SK-N-SH (cell line): ENCODE measurements at regions not wholly inside any gene's neighbourhood (a gene's known extent, or its start where the extent isn't known, plus 50 kb on each side); places are given as distances from the start of the nearest gene placed in this dataset.

ENCODE experiments used
- CTCF ChIA-PET: fragments of 300-600, 350-600 bp; formaldehyde crosslinking; extraction: SDS; loops from one replicate; lab custom pipeline; 2021; lab: Yijun Ruan, JAX
- POLR2A ChIA-PET: fragments of 350-600 bp; sonication (Branson Sonifier 250); formaldehyde crosslinking; extraction: SDS; loops from one replicate; lab custom pipeline; 2020; ENCODE audit warnings: antibody characterized with exemption, inconsistent platforms; lab: Yijun Ruan, JAX
- DNase-seq: peaks from one replicate; pipeline ENCODE4 v3.0.0; 2012
- H2AFZ ChIP-seq: fragments of 200-600 bp; sonication (generic); 2 replicates; pipeline ENCODE4 v1.8.1; 2016; ENCODE audit warnings: antibody characterized with exemption, mild to moderate bottlenecking, low read depth
- H3F3A ChIP-seq: fragments of 200-600 bp; sonication (generic); replicated peaks from 2 replicates; pipeline ENCODE3; 2016; ENCODE audit warnings: antibody characterized with exemption, mild to moderate bottlenecking; ENCODE audit not compliant: insufficient read depth
- H3K27ac ChIP-seq, 2 experiments: fragments of 200-500 bp in 1 of 2; fragments of 200-600 bp in 1 of 2; sonication (Bioruptor generic) in 1 of 2; sonication (generic), shearing (Covaris generic) in 1 of 2; 2 replicates each; pipeline versions ENCODE4 v1.5.1 to v1.6.1; 2014 to 2016; ENCODE audit warnings: low read depth in 2 of 2, inconsistent platforms in 1 of 2, low read length in 1 of 2, mild to moderate bottlenecking in 1 of 2, mixed read lengths in 1 of 2
- H3K27me3 ChIP-seq: fragments of 200-600 bp; sonication (generic), shearing (Covaris generic); 2 replicates; pipeline ENCODE4 v1.6.1; 2016; ENCODE audit warnings: mixed run types; ENCODE audit not compliant: insufficient read depth
- H3K36me3 ChIP-seq, 2 experiments: fragments of 200-500 bp in 1 of 2; fragments of 200-600 bp in 1 of 2; sonication (Bioruptor generic) in 1 of 2; sonication (generic) in 1 of 2; replicated peaks in 1 of 2; 2 replicates each; pipeline versions ENCODE3 to v1.5.1; 2014 to 2016; ENCODE audit warnings: low read length in 1 of 2, mild to moderate bottlenecking in 1 of 2; ENCODE audit not compliant: insufficient read depth in 2 of 2, control insufficient read depth in 1 of 2
- H3K4me1 ChIP-seq, 2 experiments: fragments of 200-500 bp in 1 of 2; fragments of 200-600 bp in 1 of 2; sonication (Bioruptor generic) in 1 of 2; sonication (generic), shearing (Covaris generic) in 1 of 2; 2 replicates each; pipeline versions ENCODE4 v1.5.1 to v1.6.1; 2014 to 2016; ENCODE audit warnings: low read depth in 1 of 2, low read length in 1 of 2, mixed run types in 1 of 2; ENCODE audit not compliant: insufficient read depth in 2 of 2, control insufficient read depth in 1 of 2
- H3K4me2 ChIP-seq: fragments of 200-600 bp; sonication (generic), shearing (Covaris generic); 2 replicates; pipeline ENCODE4 v1.6.1; 2017; ENCODE audit warnings: mixed run types
- H3K4me3 ChIP-seq, 2 experiments: fragments of 200-500 bp in 1 of 2; fragments of 200-600 bp in 1 of 2; sonication (Bioruptor generic) in 1 of 2; sonication (generic), shearing (Covaris generic) in 1 of 2; 2 replicates each; pipeline versions ENCODE4 v1.5.1 to v1.8.1; 2014 to 2016; ENCODE audit warnings: low read depth in 2 of 2, inconsistent platforms in 1 of 2, low read length in 1 of 2, mild to moderate bottlenecking in 1 of 2, mixed read lengths in 1 of 2, moderate library complexity in 1 of 2
- H3K79me2 ChIP-seq: fragments of 200-600 bp; sonication (generic); 2 replicates; pipeline ENCODE4 v1.8.1; 2017; ENCODE audit warnings: mild to moderate bottlenecking; ENCODE audit not compliant: insufficient read depth
- H3K9ac ChIP-seq: fragments of 200-600 bp; sonication (generic); 2 replicates; pipeline ENCODE4 v1.6.1; 2017; ENCODE audit warnings: mixed run types
- H3K9me2 ChIP-seq: fragments of 200-600 bp; sonication (generic); 2 replicates; pipeline ENCODE4 v1.6.1; 2017; ENCODE audit warnings: mixed run types
- H3K9me3 ChIP-seq: fragments of 200-600 bp; sonication (generic); 2 replicates; pipeline ENCODE4 v1.6.1; 2017; ENCODE audit warnings: mixed run types, mild to moderate bottlenecking, moderate library complexity
- H4K20me1 ChIP-seq: fragments of 200-600 bp; sonication (generic); 2 replicates; pipeline ENCODE4 v1.6.1; 2017; ENCODE audit warnings: mild to moderate bottlenecking, mixed run types; ENCODE audit not compliant: insufficient read depth
- CHD2 ChIP-seq: fragments of 150-350 bp; IDR thresholded peaks from 2 replicates; pipeline ENCODE4 v1.6.1; 2018; ENCODE audit warnings: low read length; ENCODE audit not compliant: partially characterized antibody
- ELF1 ChIP-seq: IDR thresholded peaks from 2 replicates; pipeline ENCODE4 v1.4.0; 2012
- EP300 ChIP-seq, 2 experiments: IDR thresholded peaks; 2 replicates each; pipeline versions ENCODE4 v1.4.0 to v1.6.1; 2012; ENCODE audit warnings: borderline replicate concordance in 1 of 2, low read depth in 1 of 2, low read length in 1 of 2
- NFIC ChIP-seq: IDR thresholded peaks from 2 replicates; pipeline ENCODE4 v1.4.0; 2012; ENCODE audit warnings: borderline replicate concordance
- TAF1 ChIP-seq: IDR thresholded peaks from 2 replicates; pipeline ENCODE4 v1.6.1; 2012; ENCODE audit warnings: low read depth, mild to moderate bottlenecking, low read length, moderate library complexity, borderline replicate concordance
- TCF12 ChIP-seq: IDR thresholded peaks from 2 replicates; pipeline ENCODE4 v1.4.0; 2012
- WGBS: methylation state at CpG from one replicate; pipeline ENCODE4 v1.1.6; 2017; ENCODE audit warnings: low lambda C conversion rate; 5-methylcytosine and 5-hydroxymethylcytosine counted together
- TF ChIP-seq, protein P1 (sequence below): fragments of 150-350 bp; IDR thresholded peaks from 2 replicates; pipeline ENCODE4 v1.6.1; 2017; ENCODE audit warnings: antibody characterized with exemption, low read length, low read depth, borderline replicate concordance
- TF ChIP-seq, protein P2 (sequence below): IDR thresholded peaks from 2 replicates; pipeline ENCODE4 v1.6.1; 2012; ENCODE audit warnings: mild to moderate bottlenecking, low read depth, low read length, moderate library complexity
- TF ChIP-seq, protein P3 (sequence below): fragments of 200-600 bp; sonication (generic); IDR thresholded peaks from 2 replicates; pipeline ENCODE4 v1.6.1; 2017; ENCODE audit warnings: antibody characterized with exemption, mild to moderate bottlenecking, moderate library complexity
- TF ChIP-seq, protein P4 (sequence below): IDR thresholded peaks from 2 replicates; pipeline ENCODE4 v1.4.0; 2012; ENCODE audit warnings: low read depth, borderline replicate concordance
- TF ChIP-seq, protein P5 (sequence below): IDR thresholded peaks from 2 replicates; pipeline ENCODE4 v1.4.0; 2012; ENCODE audit warnings: low read depth

DNA sequence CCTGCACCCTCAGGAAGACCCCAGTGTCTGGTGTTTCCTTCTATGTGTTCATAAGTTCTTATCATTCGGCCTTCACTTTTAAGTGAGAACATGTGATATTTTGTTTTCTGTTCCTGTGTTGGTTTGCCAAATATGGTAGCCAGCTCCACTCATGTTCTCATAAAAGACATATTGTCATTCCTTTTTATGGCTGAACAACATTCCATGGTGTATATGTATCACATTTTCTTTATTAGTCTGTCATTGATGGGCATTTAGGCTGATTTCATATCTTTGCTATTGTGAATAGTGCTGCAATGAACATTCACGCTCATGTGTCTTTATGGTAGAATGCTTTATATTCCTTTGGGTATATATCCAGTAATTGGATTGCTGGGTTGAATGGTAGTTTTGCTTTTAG is 645.1 kb downstream of the SLC16A7 start (continued):
- TF ChIP-seq, protein P1, sequence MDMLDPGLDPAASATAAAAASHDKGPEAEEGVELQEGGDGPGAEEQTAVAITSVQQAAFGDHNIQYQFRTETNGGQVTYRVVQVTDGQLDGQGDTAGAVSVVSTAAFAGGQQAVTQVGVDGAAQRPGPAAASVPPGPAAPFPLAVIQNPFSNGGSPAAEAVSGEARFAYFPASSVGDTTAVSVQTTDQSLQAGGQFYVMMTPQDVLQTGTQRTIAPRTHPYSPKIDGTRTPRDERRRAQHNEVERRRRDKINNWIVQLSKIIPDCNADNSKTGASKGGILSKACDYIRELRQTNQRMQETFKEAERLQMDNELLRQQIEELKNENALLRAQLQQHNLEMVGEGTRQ = no peak
- no peak for TF ChIP-seq TAF1
- TF ChIP-seq, protein P2, sequence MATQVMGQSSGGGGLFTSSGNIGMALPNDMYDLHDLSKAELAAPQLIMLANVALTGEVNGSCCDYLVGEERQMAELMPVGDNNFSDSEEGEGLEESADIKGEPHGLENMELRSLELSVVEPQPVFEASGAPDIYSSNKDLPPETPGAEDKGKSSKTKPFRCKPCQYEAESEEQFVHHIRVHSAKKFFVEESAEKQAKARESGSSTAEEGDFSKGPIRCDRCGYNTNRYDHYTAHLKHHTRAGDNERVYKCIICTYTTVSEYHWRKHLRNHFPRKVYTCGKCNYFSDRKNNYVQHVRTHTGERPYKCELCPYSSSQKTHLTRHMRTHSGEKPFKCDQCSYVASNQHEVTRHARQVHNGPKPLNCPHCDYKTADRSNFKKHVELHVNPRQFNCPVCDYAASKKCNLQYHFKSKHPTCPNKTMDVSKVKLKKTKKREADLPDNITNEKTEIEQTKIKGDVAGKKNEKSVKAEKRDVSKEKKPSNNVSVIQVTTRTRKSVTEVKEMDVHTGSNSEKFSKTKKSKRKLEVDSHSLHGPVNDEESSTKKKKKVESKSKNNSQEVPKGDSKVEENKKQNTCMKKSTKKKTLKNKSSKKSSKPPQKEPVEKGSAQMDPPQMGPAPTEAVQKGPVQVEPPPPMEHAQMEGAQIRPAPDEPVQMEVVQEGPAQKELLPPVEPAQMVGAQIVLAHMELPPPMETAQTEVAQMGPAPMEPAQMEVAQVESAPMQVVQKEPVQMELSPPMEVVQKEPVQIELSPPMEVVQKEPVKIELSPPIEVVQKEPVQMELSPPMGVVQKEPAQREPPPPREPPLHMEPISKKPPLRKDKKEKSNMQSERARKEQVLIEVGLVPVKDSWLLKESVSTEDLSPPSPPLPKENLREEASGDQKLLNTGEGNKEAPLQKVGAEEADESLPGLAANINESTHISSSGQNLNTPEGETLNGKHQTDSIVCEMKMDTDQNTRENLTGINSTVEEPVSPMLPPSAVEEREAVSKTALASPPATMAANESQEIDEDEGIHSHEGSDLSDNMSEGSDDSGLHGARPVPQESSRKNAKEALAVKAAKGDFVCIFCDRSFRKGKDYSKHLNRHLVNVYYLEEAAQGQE = no peak
- TF ChIP-seq, all 33 proteins: peak for 0

DNA sequence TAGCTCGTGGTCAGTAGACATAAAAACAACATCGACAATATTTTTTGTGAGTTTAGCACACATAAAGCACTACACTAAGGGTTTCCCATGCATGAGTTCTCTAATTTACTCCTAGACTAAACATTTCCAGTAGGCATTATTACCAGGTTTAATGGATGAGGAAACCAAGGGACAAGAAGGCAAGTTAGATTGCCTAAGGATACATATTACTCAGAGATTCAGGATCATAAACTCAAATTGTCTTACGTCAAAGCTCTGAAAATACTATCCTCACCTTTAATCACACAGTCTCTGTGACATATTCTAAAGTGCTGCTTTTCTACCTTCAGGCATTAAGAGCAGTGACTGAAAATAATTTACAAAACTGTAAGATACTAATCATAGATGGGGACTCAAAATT is 655.3 kb downstream of the SLC16A7 start:
- CTCF ChIA-PET = no interaction called here
- WGBS = 5% methylated on average over 3 of the region's 3 CpGs
- H3K4me2 ChIP-seq = no peak overlapping the region

More for the DNA sequence above, 655.3 kb downstream of the SLC16A7 start:
- H3K79me2 ChIP-seq = no peaks in the 10 kb centered on the region
- no peaks in the 10 kb centered on the region for H3K36me3 ChIP-seq
- no peak overlapping the region for H3K4me3 ChIP-seq
- no peaks in the 10 kb centered on the region for H3K9me2 ChIP-seq
- H3F3A ChIP-seq = no peaks in the 10 kb centered on the region
- no peaks in the 10 kb centered on the region for H3K27me3 ChIP-seq
- no peak overlapping the region for H3K27ac ChIP-seq
- no peak overlapping the region for H2AFZ ChIP-seq
- H3K9me3 ChIP-seq = no peaks in the 10 kb centered on the region
- TF ChIP-seq, protein P3, sequence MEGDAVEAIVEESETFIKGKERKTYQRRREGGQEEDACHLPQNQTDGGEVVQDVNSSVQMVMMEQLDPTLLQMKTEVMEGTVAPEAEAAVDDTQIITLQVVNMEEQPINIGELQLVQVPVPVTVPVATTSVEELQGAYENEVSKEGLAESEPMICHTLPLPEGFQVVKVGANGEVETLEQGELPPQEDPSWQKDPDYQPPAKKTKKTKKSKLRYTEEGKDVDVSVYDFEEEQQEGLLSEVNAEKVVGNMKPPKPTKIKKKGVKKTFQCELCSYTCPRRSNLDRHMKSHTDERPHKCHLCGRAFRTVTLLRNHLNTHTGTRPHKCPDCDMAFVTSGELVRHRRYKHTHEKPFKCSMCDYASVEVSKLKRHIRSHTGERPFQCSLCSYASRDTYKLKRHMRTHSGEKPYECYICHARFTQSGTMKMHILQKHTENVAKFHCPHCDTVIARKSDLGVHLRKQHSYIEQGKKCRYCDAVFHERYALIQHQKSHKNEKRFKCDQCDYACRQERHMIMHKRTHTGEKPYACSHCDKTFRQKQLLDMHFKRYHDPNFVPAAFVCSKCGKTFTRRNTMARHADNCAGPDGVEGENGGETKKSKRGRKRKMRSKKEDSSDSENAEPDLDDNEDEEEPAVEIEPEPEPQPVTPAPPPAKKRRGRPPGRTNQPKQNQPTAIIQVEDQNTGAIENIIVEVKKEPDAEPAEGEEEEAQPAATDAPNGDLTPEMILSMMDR = no peak
- TF ChIP-seq EP300 (IDR thresholded peaks at IDR 0.05; ENCODE audit: borderline replicate concordance in 1 of 2, low read depth in 1 of 2, low read length in 1 of 2) (no peak), TCF12 (no peak), ELF1 (no peak), NFIC (no peak), CHD2 (no peak)
- TF ChIP-seq, protein P1 = no peak
- TF ChIP-seq, protein P4, sequence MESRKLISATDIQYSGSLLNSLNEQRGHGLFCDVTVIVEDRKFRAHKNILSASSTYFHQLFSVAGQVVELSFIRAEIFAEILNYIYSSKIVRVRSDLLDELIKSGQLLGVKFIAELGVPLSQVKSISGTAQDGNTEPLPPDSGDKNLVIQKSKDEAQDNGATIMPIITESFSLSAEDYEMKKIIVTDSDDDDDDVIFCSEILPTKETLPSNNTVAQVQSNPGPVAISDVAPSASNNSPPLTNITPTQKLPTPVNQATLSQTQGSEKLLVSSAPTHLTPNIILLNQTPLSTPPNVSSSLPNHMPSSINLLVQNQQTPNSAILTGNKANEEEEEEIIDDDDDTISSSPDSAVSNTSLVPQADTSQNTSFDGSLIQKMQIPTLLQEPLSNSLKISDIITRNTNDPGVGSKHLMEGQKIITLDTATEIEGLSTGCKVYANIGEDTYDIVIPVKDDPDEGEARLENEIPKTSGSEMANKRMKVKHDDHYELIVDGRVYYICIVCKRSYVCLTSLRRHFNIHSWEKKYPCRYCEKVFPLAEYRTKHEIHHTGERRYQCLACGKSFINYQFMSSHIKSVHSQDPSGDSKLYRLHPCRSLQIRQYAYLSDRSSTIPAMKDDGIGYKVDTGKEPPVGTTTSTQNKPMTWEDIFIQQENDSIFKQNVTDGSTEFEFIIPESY = no peak
- TF ChIP-seq, protein P5, sequence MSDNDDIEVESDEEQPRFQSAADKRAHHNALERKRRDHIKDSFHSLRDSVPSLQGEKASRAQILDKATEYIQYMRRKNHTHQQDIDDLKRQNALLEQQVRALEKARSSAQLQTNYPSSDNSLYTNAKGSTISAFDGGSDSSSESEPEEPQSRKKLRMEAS = no peak
- POLR2A ChIA-PET = no interaction called here
- DNase-seq = no peak
- H3K9ac ChIP-seq = no peak overlapping the region
- no peaks in the 10 kb centered on the region for H3K4me1 ChIP-seq
- no peaks in the 10 kb centered on the region for H4K20me1 ChIP-seq
